ENCODE measurements at regions not wholly inside any gene's neighbourhood (a gene's known extent, or its start where the extent isn't known, plus 50 kb on each side); places are given as distances from the start of the nearest gene placed in this dataset.

GRCh38 chr5:173383711-173384110, 55.5 kb upstream of the STC2 start:
- Histone ChIP-seq H3K4me3 (ENCODE audit: low read length) (no peak overlapping the region), H3K9me3 (ENCODE audit: control insufficient read depth, low read length) (no peaks in the 10 kb centered on the region), H3K9ac (ENCODE audit: extremely low read depth, low read length, poor library complexity, severe bottlenecking) (no peak overlapping the region), H3K27me3 (ENCODE audit: control insufficient read depth, insufficient read depth, low read length, poor library complexity, severe bottlenecking) (no peaks in the 10 kb centered on the region), H3K4me1 (ENCODE audit: control insufficient read depth, insufficient read depth, low read length) (no peaks in the 10 kb centered on the region), H3K27ac (ENCODE audit: low read depth, low read length) (no peak overlapping the region), H3K36me3 (ENCODE audit: control insufficient read depth, insufficient read depth, low read length) (no peaks in the 10 kb centered on the region)
- no peak for TF ChIP-seq CTCF (conservative IDR thresholded peaks at IDR 0.05)
- Mint-ChIP-seq H3K4me1 (no peaks in the 10 kb centered on the region), H3K36me3 (ENCODE audit: low read depth) (no peaks in the 10 kb centered on the region), H3K27me3 (ENCODE audit: insufficient read depth) (peaks cover 12% of the 10 kb centered on the region), H3K4me3 (no peak overlapping the region), H3K9me3 (peaks cover 4% of the 10 kb centered on the region), H3K27ac (no peak overlapping the region)
- WGBS, 2 experiments (ENCODE audit: insufficient coverage in 1 of 2, insufficient read length in 1 of 2): 88% methylated on average over 3 of the region's 4 CpGs; no CpG with 5 or more reads in 1 of the 2 experiments
- DNase-seq: no peak

- Histone ChIP-seq H3K36me3 (ENCODE audit: control insufficient read depth, insufficient read depth, low read length) (no peaks in the 10 kb centered on the region), H3K4me3 (ENCODE audit: low read length) (no peak overlapping the region), H3K27ac (ENCODE audit: low read depth, low read length) (no peak overlapping the region), H3K4me1 (ENCODE audit: control insufficient read depth, insufficient read depth, low read length) (no peaks in the 10 kb centered on the region), H3K27me3 (ENCODE audit: control insufficient read depth, insufficient read depth, low read length, poor library complexity, severe bottlenecking) (no peaks in the 10 kb centered on the region), H3K9ac (ENCODE audit: extremely low read depth, low read length, poor library complexity, severe bottlenecking) (no peak overlapping the region), H3K9me3 (ENCODE audit: control insufficient read depth, low read length) (no peaks in the 10 kb centered on the region)
- no peak for TF ChIP-seq CTCF (conservative IDR thresholded peaks at IDR 0.05)
- no peak overlapping the region for H3K27ac Mint-ChIP-seq
- H3K9me3 Mint-ChIP-seq: peaks cover 8% of the 10 kb centered on the region
- H3K4me3 Mint-ChIP-seq: no peak overlapping the region
- H3K27me3 Mint-ChIP-seq (ENCODE audit: insufficient read depth): peaks cover 15% of the 10 kb centered on the region
- WGBS, 2 experiments (ENCODE audit: insufficient coverage in 1 of 2, insufficient read length in 1 of 2): 94% methylated on average over 3 of the region's 3 CpGs; no CpG with 5 or more reads in 1 of the 2 experiments
- H3K36me3 Mint-ChIP-seq (ENCODE audit: low read depth): no peaks in the 10 kb centered on the region
- no peak for DNase-seq
- no peaks in the 10 kb centered on the region for H3K4me1 Mint-ChIP-seq
These were observed 50.5 kb upstream of the STC2 start for GRCh38 chr5:173378727-173379126.
